HEK293T (cell line): ENCODE measurements at regions not wholly inside any gene's neighbourhood (a gene's known extent, or its start where the extent isn't known, plus 50 kb on each side); places are given as distances from the start of the nearest gene placed in this dataset.

ENCODE experiments used
- CTCF ChIA-PET: fragments of 350-600 bp; formaldehyde crosslinking; extraction: SDS; loops from one replicate; lab custom pipeline; 2021; ENCODE audit warnings: antibody characterized with exemption, inconsistent platforms; lab: Yijun Ruan, JAX
- POLR2A ChIA-PET: fragments of 350-600 bp; formaldehyde crosslinking; extraction: SDS; loops from one replicate; lab custom pipeline; 2020; ENCODE audit warnings: antibody characterized with exemption, inconsistent platforms; lab: Yijun Ruan, JAX
- DNase-seq: peaks from one replicate; pipeline ENCODE4 v3.0.0; 2012; ENCODE audit warnings: mixed read lengths; ENCODE audit errors: extremely low spot score
- ARNT ChIP-seq: fragments of 450-650 bp; IDR thresholded peaks from 2 replicates; pipeline ENCODE4 v1.6.1; 2017; ENCODE audit warnings: mild to moderate bottlenecking
- BHLHE40 ChIP-seq: fragments of 450-650 bp; IDR thresholded peaks from 2 replicates; pipeline ENCODE4 v1.6.1; 2016; ENCODE audit warnings: mild to moderate bottlenecking, moderate library complexity, borderline replicate concordance
- CTBP1 ChIP-seq: fragments of 450-650 bp; IDR thresholded peaks from 2 replicates; pipeline ENCODE4 v1.6.1; 2016; ENCODE audit warnings: borderline replicate concordance
- ELF4 ChIP-seq: fragments of 450-650 bp; IDR thresholded peaks from 2 replicates; pipeline ENCODE4 v1.6.1; 2017; ENCODE audit warnings: antibody characterized with exemption
- FOXA1 ChIP-seq: fragments of 450-650 bp; IDR thresholded peaks from 2 replicates; pipeline ENCODE4 v1.6.1; 2016; ENCODE audit warnings: mild to moderate bottlenecking
- FOXK2 ChIP-seq: fragments of 450-650 bp; IDR thresholded peaks from 2 replicates; pipeline ENCODE4 v1.6.1; 2016; ENCODE audit warnings: mild to moderate bottlenecking
- FOXM1 ChIP-seq: fragments of 450-650 bp; IDR thresholded peaks from 2 replicates; pipeline ENCODE4 v1.6.1; 2017; ENCODE audit warnings: mild to moderate bottlenecking, borderline replicate concordance
- HDGF ChIP-seq: fragments of 450-650 bp; IDR thresholded peaks from 2 replicates; pipeline ENCODE4 v1.6.1; 2017; ENCODE audit warnings: antibody characterized with exemption, borderline replicate concordance
- L3MBTL2 ChIP-seq: fragments of 450-650 bp; conservative IDR thresholded peaks from 2 replicates; pipeline ENCODE4 v1.6.1; 2016; ENCODE audit warnings: mild to moderate bottlenecking
- LEF1 ChIP-seq: fragments of 450-650 bp; IDR thresholded peaks from 2 replicates; pipeline ENCODE4 v1.6.1; 2017; ENCODE audit warnings: mild to moderate bottlenecking, borderline replicate concordance
- NFRKB ChIP-seq: fragments of 450-650 bp; IDR thresholded peaks from 2 replicates; pipeline ENCODE4 v1.6.1; 2016; ENCODE audit warnings: mild to moderate bottlenecking, moderate library complexity
- PKNOX1 ChIP-seq: fragments of 450-650 bp; IDR thresholded peaks from 2 replicates; pipeline ENCODE4 v1.6.1; 2016
- SP1 ChIP-seq: fragments of 450-650 bp; IDR thresholded peaks from 2 replicates; pipeline ENCODE4 v1.6.1; 2017
- SUZ12 ChIP-seq: fragments of 450-650 bp; IDR thresholded peaks from 2 replicates; pipeline ENCODE4 v1.6.1; 2016; ENCODE audit warnings: mild to moderate bottlenecking
- TARDBP ChIP-seq: fragments of 450-650 bp; IDR thresholded peaks from 2 replicates; pipeline ENCODE4 v1.6.1; 2016
- ZNF384 ChIP-seq: fragments of 450-650 bp; IDR thresholded peaks from 2 replicates; pipeline ENCODE4 v1.6.1; 2016

- DNase-seq = no peak
- ChIA-PET CTCF (no interaction called here), POLR2A (no interaction called here)
- no peak for TF ChIP-seq PKNOX1
These were observed 434.4 kb upstream of the RGPD4 start for GRCh38 chr2:107392241-107392704.

DNA sequence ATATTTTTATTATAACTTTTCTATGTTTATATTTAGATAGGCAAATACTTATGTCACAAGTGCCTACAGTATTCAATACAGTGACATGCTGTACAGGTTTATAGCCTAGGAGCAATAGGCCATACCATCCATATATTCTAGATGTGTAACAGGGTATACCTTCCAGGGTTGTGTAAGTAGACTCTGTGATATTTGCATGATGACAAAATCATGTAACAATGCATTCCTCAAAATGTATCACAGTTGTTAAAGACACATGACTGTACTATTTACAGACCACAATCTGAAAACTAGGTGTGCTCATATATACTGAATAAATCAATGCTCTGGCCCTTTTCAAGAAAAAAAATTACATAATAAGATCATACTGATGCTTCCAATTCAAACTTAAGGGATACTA lies 433.2 kb upstream of the RGPD4 start:
- ChIA-PET CTCF (no interaction called here), POLR2A (no interaction called here)
- no peak for DNase-seq
- TF ChIP-seq SP1 = no peak
- no peak for TF ChIP-seq FOXM1
- no peak for TF ChIP-seq FOXA1
- TF ChIP-seq ZNF384 = no peak
- TF ChIP-seq PKNOX1 = no peak
- no peak for TF ChIP-seq ARNT
- no peak for TF ChIP-seq L3MBTL2

DNA sequence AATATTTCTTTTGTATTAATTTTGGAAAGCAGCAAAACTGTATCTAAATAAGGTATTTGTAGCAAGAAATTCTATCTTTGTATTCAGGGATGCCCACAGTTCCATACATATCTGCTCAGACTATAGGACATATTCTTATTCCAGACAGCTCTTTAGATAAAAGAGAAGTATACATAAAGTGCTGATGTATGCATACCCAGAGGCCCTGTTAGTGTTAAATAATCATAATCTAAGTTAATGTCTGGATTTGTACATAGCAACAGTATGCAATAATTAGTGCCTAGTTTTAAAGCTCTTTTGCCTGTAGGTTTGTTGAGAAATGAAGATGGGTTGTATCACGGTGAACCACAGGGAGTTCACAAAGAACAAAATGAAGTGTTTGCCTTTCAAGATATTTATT lies 428.0 kb upstream of the RGPD4 start:
- TF ChIP-seq SP1 = no peak
- no peak for TF ChIP-seq FOXK2
- TF ChIP-seq ZNF384 = no peak
- TF ChIP-seq TARDBP = no peak
- TF ChIP-seq FOXA1 = no peak
- no peak for TF ChIP-seq PKNOX1
- TF ChIP-seq ARNT = no peak
- TF ChIP-seq HDGF = no peak
- no peak for TF ChIP-seq CTBP1
- no peak for TF ChIP-seq SUZ12
- TF ChIP-seq FOXM1 = no peak
- TF ChIP-seq L3MBTL2 = no peak
- TF ChIP-seq LEF1 = no peak
- TF ChIP-seq NFRKB = no peak
- TF ChIP-seq BHLHE40 = no peak
- no peak for TF ChIP-seq ELF4
- no peak for DNase-seq
- ChIA-PET CTCF (no interaction called here), POLR2A (no interaction called here)

DNA sequence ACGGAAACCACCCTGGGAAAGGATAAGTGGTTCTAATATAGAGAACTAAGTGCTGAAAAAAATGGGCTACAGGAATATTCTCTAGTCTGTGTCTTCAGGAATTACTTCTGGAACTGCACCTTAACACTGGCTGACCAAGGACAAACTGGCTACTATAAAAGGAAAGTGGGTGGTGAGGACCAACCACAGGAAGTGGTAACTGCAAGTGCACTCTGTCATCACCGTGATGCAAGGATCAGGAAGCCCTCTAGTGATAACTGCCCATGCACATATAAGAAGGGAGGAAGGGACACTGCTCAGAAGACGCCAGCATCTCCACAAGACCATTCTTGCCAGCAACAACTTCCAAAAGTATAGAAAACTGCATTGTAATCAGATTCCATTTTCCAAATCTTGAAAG lies 424.4 kb upstream of the RGPD4 start:
- CTCF ChIA-PET = no interaction called here
- no peak for TF ChIP-seq ZNF384
- no peak for TF ChIP-seq L3MBTL2
- no peak for TF ChIP-seq TARDBP
- no peak for TF ChIP-seq LEF1
- TF ChIP-seq NFRKB = no peak
- no peak for TF ChIP-seq FOXM1
- no peak for TF ChIP-seq BHLHE40
- no peak for TF ChIP-seq SP1
- TF ChIP-seq FOXA1 = no peak
- no peak for TF ChIP-seq HDGF
- TF ChIP-seq CTBP1 = no peak
- no peak for TF ChIP-seq FOXK2
- TF ChIP-seq SUZ12 = no peak
- POLR2A ChIA-PET = no interaction called here
- no peak for DNase-seq

DNA sequence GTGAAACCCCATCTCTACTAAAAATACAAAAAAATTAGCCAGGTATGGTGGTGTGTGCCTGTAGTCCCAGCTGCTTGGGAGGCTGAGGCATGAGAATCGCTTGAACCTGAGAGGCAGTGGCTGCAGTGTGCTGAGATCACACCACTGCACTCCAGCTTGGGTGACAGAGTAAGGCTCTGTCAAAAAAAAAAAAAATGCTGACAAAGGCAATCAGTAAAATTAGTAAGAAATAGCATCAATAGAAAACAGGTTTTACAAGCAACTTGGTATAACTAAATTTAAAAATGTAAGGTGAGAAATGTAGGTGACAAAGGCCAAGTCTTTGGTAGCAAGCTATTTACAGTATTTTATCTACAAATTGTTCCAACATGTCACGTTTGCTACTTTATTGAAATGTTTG lies 421.4 kb upstream of the RGPD4 start:
- TF ChIP-seq TARDBP (no peak), HDGF (no peak), LEF1 (no peak), ZNF384 (no peak), L3MBTL2 (no peak), PKNOX1 (no peak), SP1 (no peak), ELF4 (no peak), FOXM1 (no peak), SUZ12 (no peak), NFRKB (no peak), CTBP1 (no peak), ARNT (no peak), FOXA1 (no peak), FOXK2 (no peak), BHLHE40 (no peak)
- ChIA-PET CTCF (no interaction called here), POLR2A (no interaction called here)
- no peak for DNase-seq

GRCh38 chr2:107407017-107407416 lies 419.7 kb upstream of the RGPD4 start:
- DNase-seq = no peak
- no peak for TF ChIP-seq FOXK2
- TF ChIP-seq SP1 = no peak
- TF ChIP-seq SUZ12 = no peak
- no peak for TF ChIP-seq ELF4
- no peak for TF ChIP-seq HDGF
- no peak for TF ChIP-seq PKNOX1
- no peak for TF ChIP-seq NFRKB
- no peak for TF ChIP-seq TARDBP
- TF ChIP-seq FOXM1 = no peak
- no peak for TF ChIP-seq ARNT
- TF ChIP-seq BHLHE40 = no peak
- TF ChIP-seq FOXA1 = no peak
- TF ChIP-seq L3MBTL2 = no peak
- TF ChIP-seq LEF1 = no peak
- no peak for TF ChIP-seq ZNF384
- CTCF ChIA-PET = no interaction called here
- POLR2A ChIA-PET = no interaction called here
